ENCODE measurements at regions not wholly inside any gene's neighbourhood (a gene's known extent, or its start where the extent isn't known, plus 50 kb on each side); places are given as distances from the start of the nearest gene placed in this dataset.
A peak's percentile ranks its signal among the peaks of the same experiment; 100 is the strongest.

GRCh38 chr3:4011166-4011565, 211.9 kb downstream of the LRRN1 start:
- Histone ChIP-seq H3K27ac (no peak overlapping the region), H3K9me3 (no peaks in the 10 kb centered on the region), H3K27me3 (ENCODE audit: insufficient read depth in 3 of 3, low read length in 2 of 3) (no peaks in the 10 kb centered on the region), H3K36me3 (ENCODE audit: insufficient read depth in 1 of 2, low read depth in 1 of 2) (no peaks in the 10 kb centered on the region), H3K4me3 (no peak overlapping the region), H3K4me1 (no peaks in the 10 kb centered on the region)
- DNase-seq (no peak), ATAC-seq (peak in 3 of 4 donors; percentile 42 to 44 (median 43))
- intact Hi-C loops (cut with DNase I): no loop called here
- 12 to 52% (median 23%) methylated on average over 1 of the region's 1 CpG for WGBS, 3 donors
- no peak for TF ChIP-seq CTCF (IDR thresholded peaks at IDR 0.05)

GRCh38 chr3:4015426-4015825, 216.2 kb downstream of the LRRN1 start:
- intact Hi-C loops (cut with DNase I): no loop called here
- no peak for TF ChIP-seq CTCF (IDR thresholded peaks at IDR 0.05)
- 63 to 70% (median 70%) methylated on average over 2 of the region's 2 CpGs for WGBS, 3 donors
- no peaks in the 10 kb centered on the region for H3K36me3 ChIP-seq (ENCODE audit: insufficient read depth in 1 of 2, low read depth in 1 of 2)
- no peak for ATAC-seq
- no peak for DNase-seq
- no peaks in the 10 kb centered on the region for H3K4me1 ChIP-seq
- H3K27ac ChIP-seq: no peak overlapping the region
- H3K27me3 ChIP-seq (ENCODE audit: insufficient read depth in 3 of 3, low read length in 2 of 3): no peaks in the 10 kb centered on the region
- H3K4me3 ChIP-seq: no peak overlapping the region
- H3K9me3 ChIP-seq: no peaks in the 10 kb centered on the region

GRCh38 chr3:4019501-4019900, 220.3 kb downstream of the LRRN1 start:
- Histone ChIP-seq H3K4me3 (no peak overlapping the region), H3K4me1 (no peaks in the 10 kb centered on the region), H3K9me3 (no peaks in the 10 kb centered on the region), H3K27ac (no peak overlapping the region), H3K27me3 (ENCODE audit: insufficient read depth in 3 of 3, low read length in 2 of 3) (no peaks in the 10 kb centered on the region), H3K36me3 (ENCODE audit: insufficient read depth in 1 of 2, low read depth in 1 of 2) (no peaks in the 10 kb centered on the region)
- no peak for TF ChIP-seq CTCF (IDR thresholded peaks at IDR 0.05)
- intact Hi-C loops (cut with DNase I): no loop called here
- 85 to 93% (median 91%) methylated on average over 1 of the region's 1 CpG for WGBS, 3 donors
- DNase-seq (no peak), ATAC-seq (no peak)

GRCh38 chr3:4021162-4021561, 221.9 kb downstream of the LRRN1 start:
- Histone ChIP-seq H3K9me3 (no peaks in the 10 kb centered on the region), H3K27ac (no peak overlapping the region), H3K4me3 (no peak overlapping the region), H3K27me3 (ENCODE audit: insufficient read depth in 3 of 3, low read length in 2 of 3) (no peaks in the 10 kb centered on the region), H3K4me1 (no peaks in the 10 kb centered on the region), H3K36me3 (ENCODE audit: insufficient read depth in 1 of 2, low read depth in 1 of 2) (no peaks in the 10 kb centered on the region)
- no peak for TF ChIP-seq CTCF (IDR thresholded peaks at IDR 0.05)
- 11 to 19% (median 17%) methylated on average over 1 of the region's 1 CpG for WGBS, 3 donors
- no peak for ATAC-seq
- no peak for DNase-seq
- intact Hi-C loops (cut with DNase I): no loop called here

- H3K27me3 ChIP-seq (ENCODE audit: insufficient read depth in 3 of 3, low read length in 2 of 3): no peaks in the 10 kb centered on the region
- TF ChIP-seq CTCF (IDR thresholded peaks at IDR 0.05): no peak
- H3K9me3 ChIP-seq: no peaks in the 10 kb centered on the region
- H3K4me1 ChIP-seq: no peaks in the 10 kb centered on the region
- WGBS, 3 donors: 24 to 31% (median 28%) methylated on average over 7 of the region's 7 CpGs
- H3K4me3 ChIP-seq: no peak overlapping the region
- H3K36me3 ChIP-seq (ENCODE audit: insufficient read depth in 1 of 2, low read depth in 1 of 2): no peaks in the 10 kb centered on the region
- DNase-seq (peak in 1 of 2 donors; percentile 22), ATAC-seq (peak; percentile 93 to 100 (median 98))
- H3K27ac ChIP-seq: no peak overlapping the region
- intact Hi-C loops (cut with DNase I): no loop called here
Observed at GRCh38 chr3:4029135-4029534, 229.9 kb downstream of the LRRN1 start.
